ENCODE measurements at regions not wholly inside any gene's neighbourhood (a gene's known extent, or its start where the extent isn't known, plus 50 kb on each side); places are given as distances from the start of the nearest gene placed in this dataset.

GRCh38 chr2:18218160-18218933, 339.9 kb downstream of the KCNS3 start:
- Mint-ChIP-seq H3K36me3 (no peaks in the 10 kb centered on the region), H3K4me1 (no peaks in the 10 kb centered on the region), H3K9me3 (no peaks in the 10 kb centered on the region), H3K4me3 (no peak overlapping the region), H3K27me3 (peaks cover 16% of the 10 kb centered on the region), H3K27ac (no peak overlapping the region)
- no peak for ATAC-seq

- Mint-ChIP-seq H3K27me3 (peaks cover 26% of the 10 kb centered on the region), H3K36me3 (no peaks in the 10 kb centered on the region), H3K4me3 (no peak overlapping the region), H3K27ac (no peak overlapping the region), H3K4me1 (no peaks in the 10 kb centered on the region), H3K9me3 (no peaks in the 10 kb centered on the region)
- ATAC-seq: no peak
Observed at GRCh38 chr2:18214936-18215335, 336.5 kb downstream of the KCNS3 start.

GRCh38 chr2:18213986-18214385, 335.5 kb downstream of the KCNS3 start:
- H3K4me1 Mint-ChIP-seq: no peaks in the 10 kb centered on the region
- peaks cover 26% of the 10 kb centered on the region for H3K27me3 Mint-ChIP-seq
- no peak overlapping the region for H3K27ac Mint-ChIP-seq
- no peak for ATAC-seq
- H3K4me3 Mint-ChIP-seq: no peak overlapping the region
- H3K36me3 Mint-ChIP-seq: no peaks in the 10 kb centered on the region
- no peaks in the 10 kb centered on the region for H3K9me3 Mint-ChIP-seq

GRCh38 chr2:18209934-18210639, 331.6 kb downstream of the KCNS3 start:
- Mint-ChIP-seq H3K27ac (no peak overlapping the region), H3K27me3 (peaks cover 17% of the 10 kb centered on the region), H3K4me1 (no peaks in the 10 kb centered on the region), H3K9me3 (peaks cover 2% of the 10 kb centered on the region), H3K4me3 (no peak overlapping the region), H3K36me3 (no peaks in the 10 kb centered on the region)
- no peak for ATAC-seq

- Mint-ChIP-seq H3K9me3 (peaks cover 2% of the 10 kb centered on the region), H3K27ac (no peak overlapping the region), H3K4me3 (no peak overlapping the region), H3K4me1 (no peaks in the 10 kb centered on the region), H3K27me3 (peaks cover 16% of the 10 kb centered on the region), H3K36me3 (no peaks in the 10 kb centered on the region)
- no peak for ATAC-seq
Observed at GRCh38 chr2:18208956-18209355, 330.5 kb downstream of the KCNS3 start.

- H3K27me3 Mint-ChIP-seq: peaks cover 17% of the 10 kb centered on the region
- H3K9me3 Mint-ChIP-seq: no peaks in the 10 kb centered on the region
- H3K4me3 Mint-ChIP-seq: no peak overlapping the region
- ATAC-seq: no peak
- no peaks in the 10 kb centered on the region for H3K4me1 Mint-ChIP-seq
- H3K36me3 Mint-ChIP-seq: no peaks in the 10 kb centered on the region
- H3K27ac Mint-ChIP-seq: no peak overlapping the region
Observed at GRCh38 chr2:18200771-18201170, 322.3 kb downstream of the KCNS3 start.

GRCh38 chr2:18198677-18199076, 320.2 kb downstream of the KCNS3 start:
- peaks cover 16% of the 10 kb centered on the region for H3K27me3 Mint-ChIP-seq
- H3K27ac Mint-ChIP-seq: no peak overlapping the region
- no peak overlapping the region for H3K4me3 Mint-ChIP-seq
- no peaks in the 10 kb centered on the region for H3K4me1 Mint-ChIP-seq
- no peaks in the 10 kb centered on the region for H3K36me3 Mint-ChIP-seq
- H3K9me3 Mint-ChIP-seq: no peaks in the 10 kb centered on the region
- no peak for ATAC-seq

- Mint-ChIP-seq H3K4me1 (no peaks in the 10 kb centered on the region), H3K27me3 (peaks cover 12% of the 10 kb centered on the region), H3K9me3 (no peaks in the 10 kb centered on the region), H3K27ac (no peak overlapping the region), H3K4me3 (no peak overlapping the region), H3K36me3 (no peaks in the 10 kb centered on the region)
- ATAC-seq: no peak
Observed at GRCh38 chr2:18194161-18194560, 315.7 kb downstream of the KCNS3 start.

GRCh38 chr2:18186816-18187613, 308.5 kb downstream of the KCNS3 start:
- H3K4me3 Mint-ChIP-seq: no peak overlapping the region

GRCh38 chr2:18182861-18183260, 304.4 kb downstream of the KCNS3 start:
- ATAC-seq: no peak
- no peaks in the 10 kb centered on the region for H3K9me3 Mint-ChIP-seq

More at GRCh38 chr2:18186816-18187613, 308.5 kb downstream of the KCNS3 start:
- Mint-ChIP-seq H3K27ac (no peak overlapping the region), H3K27me3 (peaks cover 32% of the 10 kb centered on the region), H3K9me3 (no peaks in the 10 kb centered on the region), H3K36me3 (no peaks in the 10 kb centered on the region), H3K4me1 (no peaks in the 10 kb centered on the region)
- no peak for ATAC-seq

GRCh38 chr2:18180912-18181311, 302.4 kb downstream of the KCNS3 start:
- H3K4me1 Mint-ChIP-seq: no peaks in the 10 kb centered on the region
- ATAC-seq: no peak
- H3K9me3 Mint-ChIP-seq: no peaks in the 10 kb centered on the region
- no peak overlapping the region for H3K27ac Mint-ChIP-seq
- H3K27me3 Mint-ChIP-seq: peaks cover 20% of the 10 kb centered on the region
- H3K36me3 Mint-ChIP-seq: no peaks in the 10 kb centered on the region
- no peak overlapping the region for H3K4me3 Mint-ChIP-seq

More at GRCh38 chr2:18182861-18183260, 304.4 kb downstream of the KCNS3 start:
- Mint-ChIP-seq H3K27ac (no peak overlapping the region), H3K4me1 (no peaks in the 10 kb centered on the region), H3K27me3 (peaks cover 20% of the 10 kb centered on the region), H3K36me3 (no peaks in the 10 kb centered on the region), H3K4me3 (no peak overlapping the region)

GRCh38 chr2:18180031-18180610, 301.7 kb downstream of the KCNS3 start:
- Mint-ChIP-seq H3K9me3 (no peaks in the 10 kb centered on the region), H3K36me3 (no peaks in the 10 kb centered on the region), H3K27ac (no peak overlapping the region), H3K4me1 (no peaks in the 10 kb centered on the region), H3K27me3 (peaks cover 20% of the 10 kb centered on the region), H3K4me3 (no peak overlapping the region)
- ATAC-seq: no peak

GRCh38 chr2:18178736-18179349, 300.4 kb downstream of the KCNS3 start:
- no peaks in the 10 kb centered on the region for H3K9me3 Mint-ChIP-seq
- no peaks in the 10 kb centered on the region for H3K4me1 Mint-ChIP-seq
- ATAC-seq: peak; percentile 62
- H3K4me3 Mint-ChIP-seq: no peak overlapping the region
- no peak overlapping the region for H3K27ac Mint-ChIP-seq
- H3K36me3 Mint-ChIP-seq: no peaks in the 10 kb centered on the region
- H3K27me3 Mint-ChIP-seq: peaks cover 10% of the 10 kb centered on the region

- Mint-ChIP-seq H3K9me3 (no peaks in the 10 kb centered on the region), H3K36me3 (no peaks in the 10 kb centered on the region), H3K27me3 (peaks cover 9% of the 10 kb centered on the region), H3K27ac (no peak overlapping the region), H3K4me3 (no peak overlapping the region), H3K4me1 (no peaks in the 10 kb centered on the region)
- no peak for ATAC-seq
Observed at GRCh38 chr2:18176679-18177215, 298.3 kb downstream of the KCNS3 start.
